Natural killer cell treated with Interleukin-12 subunit alpha and Interleukin-12 subunit beta and Interleukin-15 and Interleukin-18, amount 100 ng/mL, for 72 hours (primary cell): ENCODE measurements at regions not wholly inside any gene's neighbourhood (a gene's known extent, or its start where the extent isn't known, plus 50 kb on each side); places are given as distances from the start of the nearest gene placed in this dataset.
A peak's percentile ranks its signal among the peaks of the same experiment; 100 is the strongest.
"Not testable (repeated sequence)": the region's sequence is repeated elsewhere in the genome, so short reads cannot be mapped to it uniquely, and the experiment has no call there.

Experiments used
- ATAC-seq, 2 donors: fragments of 150-1000 bp; cut with Tn5 transposase in 1 of 2; sonication (Bioruptor Pico), chemical (Tn5 transposase) in 1 of 2; 2 replicates each; pipeline ENCODE4 v1.10.0; 2021
- DNase-seq: peaks from one replicate; pipeline ENCODE4 v3.0.0; 2022; ENCODE audit warnings: low spot score
- H3K27ac Mint-ChIP-seq, 2 donors: 1 replicate in 1 of 2; 2 replicates in 1 of 2; pipeline ENCODE4 v1.8.0; 2022; ENCODE audit warnings: mixed read lengths in 2 of 2, mild to moderate bottlenecking in 1 of 2, moderate library complexity in 1 of 2
- H3K27me3 Mint-ChIP-seq, 2 donors: 1 replicate in 1 of 2; 2 replicates in 1 of 2; pipeline ENCODE4 v1.8.0; 2022; ENCODE audit warnings: mixed read lengths in 2 of 2
- H3K36me3 Mint-ChIP-seq: one replicate; pipeline ENCODE4 v1.8.0; 2022; ENCODE audit warnings: mixed read lengths
- H3K4me1 Mint-ChIP-seq, 2 donors: 1 replicate in 1 of 2; 2 replicates in 1 of 2; pipeline ENCODE4 v1.8.0; 2022; ENCODE audit warnings: low read depth in 2 of 2, mixed read lengths in 2 of 2, mild to moderate bottlenecking in 1 of 2
- H3K4me3 Mint-ChIP-seq: one replicate; pipeline ENCODE4 v1.8.0; 2022; ENCODE audit warnings: mixed read lengths
- H3K9me3 Mint-ChIP-seq: 2 replicates; pipeline ENCODE4 v1.8.0; 2022; ENCODE audit warnings: mixed read lengths

DNA sequence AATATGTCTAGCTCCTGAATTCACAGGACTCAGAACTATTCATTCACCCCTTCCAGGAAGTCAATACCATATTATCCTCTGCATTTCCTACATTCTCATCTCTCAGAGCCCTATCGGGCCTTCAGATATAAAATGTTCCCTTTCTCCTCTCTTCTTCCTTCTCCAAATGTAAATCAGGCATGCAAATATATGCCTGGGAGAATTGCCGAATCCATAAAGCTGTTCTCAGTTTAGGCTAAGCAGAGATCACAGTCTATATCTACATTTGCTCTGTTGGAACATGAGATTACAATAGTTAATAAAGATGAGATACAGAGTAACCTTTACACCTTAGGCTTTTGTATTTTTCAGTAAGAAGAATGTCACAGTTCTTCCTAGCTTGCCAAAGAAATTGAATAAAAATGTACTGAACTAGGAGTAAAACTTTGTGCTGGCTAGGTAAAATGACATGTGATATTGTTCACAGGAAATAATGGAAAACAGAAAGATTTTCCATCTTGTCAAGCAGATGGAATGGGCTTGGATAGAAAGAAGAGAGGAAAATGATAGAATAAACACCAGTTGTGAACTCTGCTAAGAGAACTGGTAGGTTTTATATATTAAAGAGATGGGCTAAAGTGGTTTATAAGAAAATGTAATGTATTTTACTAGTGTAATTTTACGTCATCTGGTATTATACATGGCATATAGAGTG lies 161.5 kb downstream of the NRIP1 start:
- Mint-ChIP-seq H3K4me3 (no peak overlapping the region), H3K9me3 (peaks cover 3% of the 10 kb centered on the region), H3K4me1 (peaks cover 5 to 6% of the 10 kb centered on the region in 2 donors), H3K27me3 (no peaks in the 10 kb centered on the region), H3K27ac (no peak overlapping the region), H3K36me3 (no peaks in the 10 kb centered on the region)
- DNase-seq (no peak), ATAC-seq (no peak)

DNA sequence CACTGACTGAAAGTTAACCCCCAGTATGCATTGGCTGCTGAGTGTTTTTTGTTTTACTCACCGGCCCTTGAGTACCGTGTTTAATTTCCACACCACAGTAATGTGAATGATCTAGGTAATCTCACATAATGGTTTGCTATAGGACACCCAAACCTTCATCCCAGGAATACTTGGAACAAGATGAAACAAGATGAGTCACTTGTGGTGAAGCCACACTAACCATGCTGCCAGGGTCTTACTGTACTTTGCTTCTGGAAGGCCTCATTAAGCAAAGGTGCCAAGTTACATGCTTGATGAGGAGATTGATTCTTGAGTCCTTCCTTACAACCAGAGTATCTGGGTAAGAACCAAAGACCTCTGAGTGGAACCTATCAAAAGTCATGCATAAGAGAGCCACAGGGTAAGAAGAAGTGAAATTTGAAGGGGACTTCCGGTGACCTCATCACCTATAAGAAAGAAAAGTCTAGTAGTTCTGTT lies 163.3 kb downstream of the NRIP1 start:
- peaks cover 5 to 6% of the 10 kb centered on the region in 2 donors for H3K4me1 Mint-ChIP-seq
- H3K27me3 Mint-ChIP-seq: no peaks in the 10 kb centered on the region
- no peaks in the 10 kb centered on the region for H3K36me3 Mint-ChIP-seq
- H3K9me3 Mint-ChIP-seq: peaks cover 3% of the 10 kb centered on the region
- no peak overlapping the region for H3K27ac Mint-ChIP-seq
- peak; percentile 40 to 49 for ATAC-seq
- no peak overlapping the region for H3K4me3 Mint-ChIP-seq
- DNase-seq: no peak

DNA sequence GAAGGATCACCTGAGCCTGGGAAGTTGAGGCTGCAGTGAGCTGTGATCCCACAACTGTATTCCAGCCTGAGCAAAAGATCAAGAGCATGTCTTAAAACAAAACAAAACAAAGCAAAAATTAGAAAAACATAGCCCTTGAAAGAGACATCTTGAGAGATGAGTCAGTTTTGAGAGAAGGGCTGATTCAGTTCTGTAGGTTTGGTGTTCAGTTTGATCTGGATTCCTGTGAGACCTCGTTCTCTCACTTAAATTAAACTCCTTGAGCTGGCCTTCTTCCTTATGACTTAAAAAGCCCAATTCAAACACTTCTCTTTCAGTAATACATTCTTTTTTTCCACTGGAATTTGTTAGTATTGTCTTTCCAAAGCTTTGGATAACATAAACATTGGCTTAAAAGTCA lies 164.2 kb downstream of the NRIP1 start:
- Mint-ChIP-seq H3K27me3 (no peaks in the 10 kb centered on the region), H3K36me3 (no peaks in the 10 kb centered on the region), H3K4me3 (no peak overlapping the region), H3K4me1 (peaks cover 5 to 6% of the 10 kb centered on the region in 2 donors), H3K27ac (no peak overlapping the region), H3K9me3 (peaks cover 3% of the 10 kb centered on the region)
- ATAC-seq (no peak), DNase-seq (no peak)

DNA sequence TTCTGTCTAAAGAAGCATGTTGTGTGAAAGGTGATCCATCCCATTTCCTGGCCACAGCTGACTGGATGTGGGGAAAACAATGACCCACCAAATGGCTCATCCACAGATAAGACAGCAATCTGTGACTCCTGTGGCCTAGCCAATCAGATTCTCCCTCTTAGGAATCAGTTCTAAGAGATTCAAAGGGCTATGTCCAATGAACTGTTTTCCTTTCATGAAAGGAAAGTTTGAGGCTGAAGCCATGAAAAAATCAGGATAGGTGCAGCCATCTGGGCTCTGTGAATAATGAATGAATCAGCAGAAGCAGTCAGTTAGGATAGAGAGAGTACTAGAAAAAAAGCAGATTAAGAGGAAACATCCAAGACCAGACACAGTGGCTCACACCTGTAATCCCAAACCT lies 164.7 kb downstream of the NRIP1 start:
- no peak overlapping the region for H3K4me3 Mint-ChIP-seq
- ATAC-seq: no peak
- no peaks in the 10 kb centered on the region for H3K27me3 Mint-ChIP-seq

DNA sequence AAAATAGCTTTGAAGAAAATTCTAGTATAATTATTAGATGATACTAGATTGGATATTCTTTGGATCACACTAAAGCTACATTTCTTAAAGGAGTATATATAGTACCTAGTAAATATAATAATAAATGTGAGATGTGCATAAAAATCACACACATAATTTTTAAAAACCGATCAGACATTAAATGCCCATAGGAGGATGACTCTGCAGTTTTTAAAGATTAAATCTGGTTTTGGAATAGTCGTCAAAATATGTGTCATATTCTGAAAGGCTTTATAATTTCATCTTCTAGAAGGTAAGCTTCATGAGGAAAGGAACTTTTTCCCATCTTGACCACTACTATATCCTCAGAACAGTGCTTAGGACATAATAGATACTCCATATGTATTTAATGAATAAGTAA lies 169.0 kb downstream of the NRIP1 start:
- Mint-ChIP-seq H3K36me3 (no peaks in the 10 kb centered on the region), H3K9me3 (peaks cover 2% of the 10 kb centered on the region), H3K27ac (no peak overlapping the region), H3K4me3 (no peak overlapping the region), H3K4me1 (no peaks in the 10 kb centered on the region), H3K27me3 (peaks cover 0 to 5% of the 10 kb centered on the region in 2 donors)
- ATAC-seq (no peak), DNase-seq (no peak)

More for the DNA sequence above, 164.7 kb downstream of the NRIP1 start:
- no peak for DNase-seq
- Mint-ChIP-seq H3K9me3 (peaks cover 3% of the 10 kb centered on the region), H3K4me1 (peaks cover 5 to 6% of the 10 kb centered on the region in 2 donors), H3K27ac (no peak overlapping the region), H3K36me3 (no peaks in the 10 kb centered on the region)

DNA sequence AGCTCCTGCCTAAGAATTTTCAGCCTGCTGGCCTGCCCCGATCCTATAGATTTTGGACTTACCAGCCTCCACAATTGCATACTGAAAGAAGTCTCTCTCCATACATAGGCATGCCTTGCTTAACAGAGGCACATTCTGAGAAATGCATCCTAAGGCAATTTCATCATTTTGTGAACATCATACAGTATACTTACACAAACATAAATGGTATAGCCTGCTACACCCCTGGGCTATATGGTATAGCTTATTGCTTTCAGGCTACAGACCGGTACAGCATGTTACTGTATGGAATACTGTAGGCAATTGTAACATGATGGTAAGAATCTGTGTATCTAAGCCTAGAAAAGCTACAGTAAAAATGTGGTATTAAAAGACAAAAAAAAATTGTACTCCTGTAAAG lies 174.7 kb downstream of the NRIP1 start:
- Mint-ChIP-seq H3K27ac (no peak overlapping the region), H3K9me3 (peaks cover 2% of the 10 kb centered on the region), H3K27me3 (peaks cover 0 to 5% of the 10 kb centered on the region in 2 donors), H3K4me3 (no peak overlapping the region), H3K4me1 (no peaks in the 10 kb centered on the region), H3K36me3 (no peaks in the 10 kb centered on the region)
- no peak for ATAC-seq
- no peak for DNase-seq

DNA sequence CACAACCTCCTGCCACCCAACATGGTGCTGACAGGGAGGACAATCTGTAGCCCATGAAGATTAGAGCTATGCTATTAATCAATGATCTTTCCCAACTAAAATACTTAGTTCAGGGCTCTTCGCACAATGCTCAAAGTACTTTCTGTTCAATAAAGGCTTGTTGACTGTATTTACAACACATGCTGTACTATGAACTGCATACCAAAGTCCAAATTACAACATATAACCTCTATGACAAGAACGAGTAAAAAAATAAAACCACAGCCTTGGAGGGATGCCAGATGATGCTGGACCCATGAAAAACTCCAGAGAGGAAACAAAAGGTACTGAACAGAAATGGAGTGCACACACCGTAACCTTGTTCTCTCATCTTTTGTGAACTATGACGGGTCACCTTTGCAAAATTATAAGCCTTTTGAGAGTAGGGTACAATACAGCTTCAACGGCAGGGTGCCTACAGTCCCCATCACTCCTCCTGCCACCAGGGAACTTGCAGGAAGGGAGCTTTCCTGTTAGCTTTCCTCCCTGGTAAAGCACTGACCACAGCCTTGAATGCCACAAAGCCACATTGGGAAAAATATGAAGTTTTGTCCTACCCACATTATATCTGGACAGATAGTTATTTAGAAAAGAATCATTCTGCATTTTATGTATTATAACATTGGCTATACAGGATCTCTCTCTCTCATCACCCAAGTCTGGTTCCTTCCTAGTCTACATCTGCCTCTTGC lies 175.6 kb downstream of the NRIP1 start:
- ATAC-seq (peak in 1 of 2 donors; percentile 11), DNase-seq (no peak)
- Mint-ChIP-seq H3K36me3 (no peaks in the 10 kb centered on the region), H3K9me3 (peaks cover 2% of the 10 kb centered on the region), H3K4me3 (no peak overlapping the region), H3K27me3 (peaks cover 0 to 5% of the 10 kb centered on the region in 2 donors), H3K27ac (peak overlapping the region in 1 of 2 donors; percentile 6), H3K4me1 (no peaks in the 10 kb centered on the region)

DNA sequence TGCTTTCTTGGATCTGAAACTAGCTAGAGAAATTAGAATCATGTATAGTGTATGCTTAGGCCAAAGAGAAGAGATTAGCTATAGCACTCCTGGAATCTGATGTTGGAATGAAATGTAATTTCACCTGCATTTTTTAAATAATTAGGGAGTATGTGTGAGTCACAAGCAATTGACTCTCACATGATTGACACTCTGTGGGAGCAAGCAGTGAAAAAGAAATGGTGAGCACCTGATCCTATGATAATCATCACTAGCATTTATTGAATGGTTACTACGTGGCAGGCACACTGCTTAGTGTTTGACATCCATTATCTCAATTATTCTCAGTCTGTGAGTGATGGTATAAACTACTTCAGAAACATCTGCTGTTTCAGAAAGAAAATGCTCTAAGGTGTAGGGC lies 176.6 kb downstream of the NRIP1 start:
- H3K4me3 Mint-ChIP-seq: no peak overlapping the region
- no peaks in the 10 kb centered on the region for H3K36me3 Mint-ChIP-seq
- DNase-seq (no peak), ATAC-seq (no peak)
- H3K27me3 Mint-ChIP-seq: peaks cover 0 to 3% of the 10 kb centered on the region in 2 donors
- no peak overlapping the region for H3K27ac Mint-ChIP-seq
- no peaks in the 10 kb centered on the region for H3K4me1 Mint-ChIP-seq
- no peaks in the 10 kb centered on the region for H3K9me3 Mint-ChIP-seq

DNA sequence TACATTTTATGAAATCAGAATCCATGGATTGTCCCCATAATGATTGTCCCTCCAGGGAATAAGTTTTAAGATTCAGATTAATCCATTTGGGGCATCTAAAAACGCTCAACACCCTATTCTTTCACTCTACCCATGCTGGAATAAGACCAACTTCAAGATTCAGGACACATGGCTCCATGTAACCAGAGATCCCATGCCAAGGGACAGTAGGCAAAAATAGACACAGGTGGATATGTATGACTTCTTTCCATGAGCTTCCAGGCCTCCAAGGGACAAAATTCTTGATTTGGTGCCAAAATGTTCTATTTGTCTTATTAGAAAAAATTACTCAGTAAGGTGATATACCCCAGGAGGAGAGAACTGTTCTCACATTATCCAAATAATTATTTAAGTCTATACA lies 178.8 kb downstream of the NRIP1 start:
- H3K27ac Mint-ChIP-seq: no peak overlapping the region
- H3K9me3 Mint-ChIP-seq: no peaks in the 10 kb centered on the region
- H3K36me3 Mint-ChIP-seq: no peaks in the 10 kb centered on the region
- DNase-seq (no peak), ATAC-seq (no peak)
- peaks cover 0 to 5% of the 10 kb centered on the region in 2 donors for H3K27me3 Mint-ChIP-seq
- no peak overlapping the region for H3K4me3 Mint-ChIP-seq
- H3K4me1 Mint-ChIP-seq: no peaks in the 10 kb centered on the region

DNA sequence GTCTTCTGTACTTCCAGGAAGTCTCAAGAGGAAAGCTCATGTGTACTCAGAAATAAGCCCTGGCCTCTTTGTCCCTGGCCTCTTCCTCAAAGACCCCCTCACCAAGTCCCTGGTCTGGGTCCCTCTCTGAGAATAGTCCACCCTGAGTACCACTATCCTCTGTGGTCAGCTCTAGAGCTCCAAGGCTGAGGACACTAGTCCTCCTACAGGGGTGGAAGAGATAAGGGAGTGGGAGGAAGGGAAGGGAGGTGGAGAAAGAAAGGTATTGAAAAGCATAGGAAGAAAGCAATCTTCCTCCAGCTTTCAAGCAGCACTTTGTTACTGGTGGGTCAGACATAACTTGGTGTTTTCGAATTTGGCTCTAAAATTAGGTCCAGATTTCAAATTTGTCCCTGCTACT lies 181.4 kb downstream of the NRIP1 start:
- ATAC-seq: no peak
- no peak for DNase-seq
- no peaks in the 10 kb centered on the region for H3K9me3 Mint-ChIP-seq
- no peak overlapping the region for H3K27ac Mint-ChIP-seq
- no peak overlapping the region for H3K4me3 Mint-ChIP-seq
- no peaks in the 10 kb centered on the region for H3K36me3 Mint-ChIP-seq
- H3K4me1 Mint-ChIP-seq: peaks cover 0 to 5% of the 10 kb centered on the region in 2 donors
- peaks cover 0 to 5% of the 10 kb centered on the region in 2 donors for H3K27me3 Mint-ChIP-seq

DNA sequence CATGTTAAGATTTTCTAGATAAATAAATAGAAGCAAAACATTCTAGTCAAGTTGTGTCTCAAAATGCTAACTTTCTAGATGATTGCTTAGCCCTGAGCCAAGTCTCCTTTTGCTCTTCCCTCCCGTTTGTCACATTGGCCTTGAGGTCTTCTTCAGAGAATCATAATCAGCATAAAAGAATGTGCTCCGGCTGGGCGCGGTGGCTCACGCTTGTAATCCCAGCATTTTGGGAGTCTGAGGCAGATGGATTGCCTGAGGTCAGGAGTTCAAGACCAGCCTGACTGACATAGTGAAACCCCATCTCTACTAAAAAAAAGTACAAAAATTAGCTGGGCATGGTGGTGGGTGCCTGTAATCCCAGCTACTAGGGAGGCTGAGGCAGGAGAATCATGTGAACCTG lies 182.3 kb downstream of the NRIP1 start:
- H3K27ac Mint-ChIP-seq, DNase-seq, H3K27me3 Mint-ChIP-seq, H3K36me3 Mint-ChIP-seq, ATAC-seq, H3K9me3 Mint-ChIP-seq, H3K4me3 Mint-ChIP-seq, H3K4me1 Mint-ChIP-seq: not testable (repeated sequence)

DNA sequence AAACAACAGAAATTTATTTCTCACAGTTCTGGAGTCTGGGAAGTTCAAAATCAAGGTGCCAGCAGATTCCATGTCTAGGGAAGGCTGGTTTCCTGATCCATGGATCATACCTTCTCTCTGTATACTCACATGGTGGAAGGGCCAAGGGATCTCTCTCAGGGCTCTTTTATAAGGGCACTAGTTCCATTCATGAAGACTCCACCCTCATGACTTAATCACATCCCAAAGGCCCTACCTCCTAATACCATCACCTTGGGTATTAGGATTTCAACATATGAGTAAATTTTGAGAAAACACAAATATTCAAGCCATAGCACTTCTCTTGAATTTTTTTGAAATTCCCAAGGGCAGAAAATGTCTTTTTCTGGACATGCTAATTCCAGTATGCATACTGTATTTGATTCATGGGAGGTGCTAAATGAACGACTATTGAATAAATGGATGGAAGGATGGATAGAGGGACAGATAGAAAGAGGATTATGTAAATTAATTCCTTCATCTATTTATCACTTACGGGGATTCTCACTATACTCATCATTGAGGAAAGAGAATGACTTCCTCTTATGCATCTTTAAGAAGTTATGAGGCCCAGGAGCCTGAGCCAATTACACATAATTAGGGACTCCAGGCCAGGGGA lies 182.8 kb downstream of the NRIP1 start:
- DNase-seq: no peak
- Mint-ChIP-seq H3K27me3 (peaks cover 0 to 5% of the 10 kb centered on the region in 2 donors), H3K27ac (no peak overlapping the region), H3K9me3 (no peaks in the 10 kb centered on the region), H3K4me1 (peaks cover 0 to 8% of the 10 kb centered on the region in 2 donors), H3K36me3 (no peaks in the 10 kb centered on the region), H3K4me3 (no peak overlapping the region)
- no peak for ATAC-seq

DNA sequence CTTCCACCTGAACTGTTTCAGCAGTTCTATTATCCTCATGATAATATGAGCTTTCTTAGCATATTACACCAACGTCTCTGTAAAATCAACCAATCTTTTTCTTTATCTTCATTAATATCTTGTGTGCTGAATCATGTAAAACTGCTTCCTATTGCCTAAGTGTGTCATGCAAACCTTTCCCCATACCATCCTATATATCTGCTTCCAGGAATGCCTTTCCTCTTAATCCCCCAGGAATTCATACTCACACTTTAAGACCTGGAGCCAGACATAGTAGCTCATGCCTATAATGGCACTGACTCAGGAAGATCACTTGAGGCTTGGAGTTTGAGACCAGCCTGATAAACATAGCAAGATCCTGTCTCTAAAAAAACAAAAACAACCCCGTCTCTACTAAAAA lies 183.9 kb downstream of the NRIP1 start:
- Mint-ChIP-seq H3K4me3 (no peak overlapping the region), H3K27me3 (peaks cover 0 to 5% of the 10 kb centered on the region in 2 donors), H3K4me1 (peaks cover 0 to 8% of the 10 kb centered on the region in 2 donors), H3K36me3 (no peaks in the 10 kb centered on the region), H3K9me3 (no peaks in the 10 kb centered on the region), H3K27ac (no peak overlapping the region)
- ATAC-seq (no peak), DNase-seq (no peak)

DNA sequence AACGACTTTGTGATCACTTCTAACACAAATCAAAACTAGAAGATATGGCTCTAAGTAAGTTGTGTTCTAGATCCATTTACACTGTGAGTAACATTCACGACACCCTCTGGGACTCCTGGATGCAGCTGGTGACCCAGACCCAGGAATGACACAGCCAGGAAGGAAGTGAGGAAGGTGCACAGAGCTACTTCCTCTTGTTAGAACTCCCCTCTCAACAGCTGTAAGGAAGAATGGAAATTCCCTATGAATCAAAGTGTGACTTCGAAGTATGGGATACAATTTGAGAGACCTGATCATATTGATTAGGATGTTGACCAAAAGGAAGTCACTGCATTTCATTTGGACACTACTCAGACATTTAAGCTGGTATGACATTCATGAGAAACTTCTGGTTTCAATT lies 185.3 kb downstream of the NRIP1 start:
- no peaks in the 10 kb centered on the region for H3K9me3 Mint-ChIP-seq
- H3K27ac Mint-ChIP-seq: no peak overlapping the region
- ATAC-seq (no peak), DNase-seq (no peak)
- no peak overlapping the region for H3K4me3 Mint-ChIP-seq
- H3K27me3 Mint-ChIP-seq: peaks cover 0 to 5% of the 10 kb centered on the region in 2 donors
- no peaks in the 10 kb centered on the region for H3K36me3 Mint-ChIP-seq
- peaks cover 0 to 8% of the 10 kb centered on the region in 2 donors for H3K4me1 Mint-ChIP-seq
